ENCODE measurements at regions not wholly inside any gene's neighbourhood (a gene's known extent, or its start where the extent isn't known, plus 50 kb on each side); places are given as distances from the start of the nearest gene placed in this dataset.

- WGBS (ENCODE audit: insufficient coverage) = 95% methylated on average over 20 of the region's 20 CpGs
- H3K27me3 ChIP-seq (ENCODE audit: control insufficient read depth, insufficient read depth, low read length) = no peaks in the 10 kb centered on the region
- H3K36me3 Mint-ChIP-seq = no peaks in the 10 kb centered on the region
- intact Hi-C loops (cut with micrococcal nuclease) = no loop called here
- no peak for TF ChIP-seq CTCF (IDR thresholded peaks at IDR 0.05)
- H3K4me1 Mint-ChIP-seq = peaks cover 28 to 74% of the 10 kb centered on the region in 2 donors
- no peak overlapping the region for H3K4me3 Mint-ChIP-seq
- no peaks in the 10 kb centered on the region for H3K36me3 ChIP-seq (ENCODE audit: control insufficient read depth, insufficient read depth, low read length)
- ATAC-seq (no peak), DNase-seq (no peak)
- peak overlapping the region; percentile 46 to 96 for H3K27ac Mint-ChIP-seq
- no peak overlapping the region for H3K4me3 ChIP-seq (ENCODE audit: low read length)
- peaks cover 3% of the 10 kb centered on the region for H3K9me3 ChIP-seq (ENCODE audit: control insufficient read depth, insufficient read depth, low read length)
- H3K27me3 Mint-ChIP-seq (ENCODE audit: low read depth in 2 of 2) = peaks cover 0 to 3% of the 10 kb centered on the region in 2 donors
- peaks cover 51% of the 10 kb centered on the region for H3K4me1 ChIP-seq (ENCODE audit: control insufficient read depth, insufficient read depth, low read length)
- H3K9me3 Mint-ChIP-seq = peaks cover 0 to 11% of the 10 kb centered on the region in 2 donors
- no peak overlapping the region for H3K27ac ChIP-seq (ENCODE audit: low read length)
These were observed 165.5 kb downstream of the C9orf50 start for GRCh38 chr9:129455151-129455995.

- H3K27ac Mint-ChIP-seq = peak overlapping the region; percentile 46 to 96
- H3K4me1 Mint-ChIP-seq = peaks cover 28 to 71% of the 10 kb centered on the region in 2 donors
- peaks cover 0 to 3% of the 10 kb centered on the region in 2 donors for H3K27me3 Mint-ChIP-seq (ENCODE audit: low read depth in 2 of 2)
These were observed 166.3 kb downstream of the C9orf50 start for GRCh38 chr9:129454467-129455067.

GRCh38 chr9:129453734-129454133 lies 167.2 kb downstream of the C9orf50 start:
- Histone ChIP-seq H3K4me3 (ENCODE audit: low read length) (no peak overlapping the region), H3K27ac (ENCODE audit: low read length) (peak overlapping the region; percentile 26), H3K36me3 (ENCODE audit: control insufficient read depth, insufficient read depth, low read length) (no peaks in the 10 kb centered on the region), H3K27me3 (ENCODE audit: control insufficient read depth, insufficient read depth, low read length) (no peaks in the 10 kb centered on the region), H3K4me1 (ENCODE audit: control insufficient read depth, insufficient read depth, low read length) (peaks cover 36% of the 10 kb centered on the region), H3K9me3 (ENCODE audit: control insufficient read depth, insufficient read depth, low read length) (peaks cover 3% of the 10 kb centered on the region)
- intact Hi-C loops (cut with micrococcal nuclease) = no loop called here
- H3K4me1 Mint-ChIP-seq = peaks cover 28 to 62% of the 10 kb centered on the region in 2 donors
- no peak for ATAC-seq
- DNase-seq = no peak
- H3K27ac Mint-ChIP-seq = peak overlapping the region in 1 of 2 donors; percentile 56
- H3K4me3 Mint-ChIP-seq = no peak overlapping the region
- no peak for TF ChIP-seq CTCF (IDR thresholded peaks at IDR 0.05)
- peaks cover 0 to 3% of the 10 kb centered on the region in 2 donors for H3K27me3 Mint-ChIP-seq (ENCODE audit: low read depth in 2 of 2)
- no peaks in the 10 kb centered on the region for H3K36me3 Mint-ChIP-seq
- H3K9me3 Mint-ChIP-seq = peaks cover 0 to 11% of the 10 kb centered on the region in 2 donors

More at GRCh38 chr9:129454467-129455067, 166.3 kb downstream of the C9orf50 start:
- Histone ChIP-seq H3K9me3 (ENCODE audit: control insufficient read depth, insufficient read depth, low read length) (peaks cover 3% of the 10 kb centered on the region), H3K27me3 (ENCODE audit: control insufficient read depth, insufficient read depth, low read length) (no peaks in the 10 kb centered on the region), H3K4me1 (ENCODE audit: control insufficient read depth, insufficient read depth, low read length) (peaks cover 44% of the 10 kb centered on the region), H3K27ac (ENCODE audit: low read length) (peak overlapping the region; percentile 68), H3K36me3 (ENCODE audit: control insufficient read depth, insufficient read depth, low read length) (no peaks in the 10 kb centered on the region), H3K4me3 (ENCODE audit: low read length) (no peak overlapping the region)
- H3K9me3 Mint-ChIP-seq = peaks cover 0 to 11% of the 10 kb centered on the region in 2 donors
- ATAC-seq = no peak
- WGBS (ENCODE audit: insufficient coverage) = 50% methylated on average over 2 of the region's 8 CpGs
- no peak overlapping the region for H3K4me3 Mint-ChIP-seq
- no peak for TF ChIP-seq CTCF (IDR thresholded peaks at IDR 0.05)
- DNase-seq = peak; percentile 22 to 31
- intact Hi-C loops (cut with micrococcal nuclease) = no loop called here
- no peaks in the 10 kb centered on the region for H3K36me3 Mint-ChIP-seq

Measured in natural killer cell (primary cell).